G401 (cell line): ENCODE measurements at regions not wholly inside any gene's neighbourhood (a gene's known extent, or its start where the extent isn't known, plus 50 kb on each side); places are given as distances from the start of the nearest gene placed in this dataset.

Experiments
- DNase-seq: peaks from one replicate; pipeline ENCODE4 v3.0.0-alpha.2; 2015; ENCODE audit warnings: low spot score
- in situ Hi-C: cut with HindIII; loops from 2 replicates; pipeline ENCODE4 v1.10.0; 2016; ENCODE audit warnings: low sequenced_read_pairs, mixed read lengths

GRCh38 chr6:22666586-22666985 is 97.2 kb downstream of the HDGFL1 start:
- in situ Hi-C loops, result no loop called here
- no peak for DNase-seq

GRCh38 chr6:22667855-22668254 is 98.5 kb downstream of the HDGFL1 start:
- no peak for DNase-seq
- in situ Hi-C loops, result no loop called here

DNA sequence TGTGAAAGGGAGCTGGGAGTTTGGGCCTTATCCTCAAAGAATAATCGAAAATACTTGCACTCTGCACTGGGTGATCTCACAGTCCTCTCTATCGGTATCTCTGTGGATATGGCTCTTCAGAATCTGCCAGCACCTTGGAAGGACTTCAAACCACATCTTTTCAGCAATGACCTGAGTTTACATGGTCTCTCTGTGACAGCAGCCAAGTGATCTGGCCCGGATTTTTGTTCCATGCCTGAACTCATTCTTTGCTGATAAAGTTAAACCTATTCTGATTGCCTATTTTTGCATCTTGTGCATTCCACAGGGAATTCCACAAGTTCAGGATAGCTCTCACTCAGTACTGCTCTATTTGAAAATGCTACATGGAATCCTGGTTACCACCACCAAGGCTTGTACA is 98.9 kb downstream of the HDGFL1 start:
- in situ Hi-C loops, result no loop called here
- DNase-seq, result no peak

DNA sequence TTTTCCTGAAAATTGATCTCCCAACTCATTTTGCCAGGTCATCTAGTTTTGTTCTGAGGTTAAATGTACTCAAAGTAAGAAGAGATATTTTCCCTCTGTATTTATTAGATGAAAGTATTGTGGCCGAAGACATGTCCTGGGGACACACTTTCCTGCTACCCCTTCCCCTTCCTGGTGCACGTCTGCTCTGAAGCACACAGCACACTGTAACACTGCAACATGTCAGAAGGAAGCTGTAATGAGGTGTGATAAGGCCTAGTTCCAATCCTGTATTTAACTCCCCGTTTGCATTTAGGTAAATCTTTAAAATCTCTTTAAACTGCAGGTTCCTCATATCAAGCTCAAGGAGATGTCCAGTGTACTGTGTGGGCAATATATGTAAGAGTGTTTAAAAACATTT is 99.4 kb downstream of the HDGFL1 start:
- DNase-seq, result no peak
- in situ Hi-C loops, result no loop called here

DNA sequence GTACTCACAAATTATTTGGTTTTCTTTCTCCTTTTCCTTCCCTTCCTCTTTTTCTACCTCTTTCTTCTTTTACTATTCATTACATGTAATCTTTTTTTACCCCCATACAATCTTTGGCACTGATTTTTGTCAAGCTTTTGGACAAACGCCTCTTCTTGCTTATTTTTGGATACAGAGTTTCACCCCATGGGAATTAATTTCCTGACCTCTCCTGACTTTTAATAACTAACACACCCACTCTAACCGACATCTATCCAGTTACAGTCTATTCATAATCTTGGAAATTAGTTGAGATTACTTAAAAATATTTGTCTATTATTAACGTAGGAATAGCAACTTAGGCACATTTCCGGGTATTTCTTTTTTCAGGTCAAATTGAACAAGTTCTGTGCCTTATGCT is 101.2 kb downstream of the HDGFL1 start:
- DNase-seq, result no peak
- in situ Hi-C loops, result no loop called here

- no peak for DNase-seq
- in situ Hi-C loops, result no loop called here
Measured at GRCh38 chr6:22673474-22673873, 104.1 kb downstream of the HDGFL1 start.

GRCh38 chr6:22680950-22681349 is 111.6 kb downstream of the HDGFL1 start:
- in situ Hi-C loops, result no loop called here
- no peak for DNase-seq

GRCh38 chr6:22681761-22682160 is 112.4 kb downstream of the HDGFL1 start:
- in situ Hi-C loops, result no loop called here
- DNase-seq, result no peak

GRCh38 chr6:22682979-22683378 is 113.6 kb downstream of the HDGFL1 start:
- DNase-seq, result no peak
- in situ Hi-C loops, result no loop called here

DNA sequence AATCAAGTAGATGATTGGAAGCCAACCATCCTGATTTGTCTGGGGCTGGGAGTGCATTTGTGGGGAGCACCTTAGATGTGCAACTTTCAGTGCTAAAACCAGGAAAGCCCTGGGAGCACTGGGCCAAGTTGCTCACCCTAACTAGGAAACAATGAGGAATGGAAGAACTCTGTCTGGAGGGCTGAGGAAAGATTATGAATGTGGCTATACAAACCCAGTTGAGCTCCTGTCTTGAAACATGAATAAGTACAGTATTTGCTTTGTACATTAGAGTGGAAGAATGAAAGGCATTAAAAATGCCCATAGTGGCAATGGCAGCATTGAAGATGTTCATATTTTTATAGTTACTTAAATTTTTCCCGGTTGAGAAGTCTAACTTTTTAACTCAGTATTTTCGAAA is 121.1 kb downstream of the HDGFL1 start:
- in situ Hi-C loops, result no loop called here
- DNase-seq, result no peak

GRCh38 chr6:22694092-22694724 is 124.8 kb downstream of the HDGFL1 start:
- in situ Hi-C loops, result no loop called here
- DNase-seq, result no peak

DNA sequence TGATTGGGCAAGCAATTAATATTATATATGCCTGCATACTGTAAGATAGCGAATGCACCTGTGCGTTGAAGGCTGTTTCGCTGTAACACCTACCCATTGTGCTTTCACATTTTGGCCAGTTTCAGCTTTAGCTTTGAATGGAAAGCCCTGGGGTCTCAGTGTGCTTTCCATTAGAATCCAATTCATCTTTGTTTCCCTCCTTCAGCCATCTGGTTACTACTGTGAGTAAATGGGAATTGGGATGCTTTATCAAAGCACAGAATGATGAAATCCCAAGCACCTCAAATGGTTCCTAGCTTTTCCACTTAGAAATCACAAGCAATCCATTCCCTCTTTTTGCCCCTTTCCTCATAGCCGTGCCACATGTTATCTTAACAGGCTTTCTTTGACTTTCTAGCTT is 127.1 kb downstream of the HDGFL1 start:
- in situ Hi-C loops, result no loop called here
- DNase-seq, result no peak

- in situ Hi-C loops, result no loop called here
Measured at GRCh38 chr6:22697306-22697705, 127.9 kb downstream of the HDGFL1 start.

DNA sequence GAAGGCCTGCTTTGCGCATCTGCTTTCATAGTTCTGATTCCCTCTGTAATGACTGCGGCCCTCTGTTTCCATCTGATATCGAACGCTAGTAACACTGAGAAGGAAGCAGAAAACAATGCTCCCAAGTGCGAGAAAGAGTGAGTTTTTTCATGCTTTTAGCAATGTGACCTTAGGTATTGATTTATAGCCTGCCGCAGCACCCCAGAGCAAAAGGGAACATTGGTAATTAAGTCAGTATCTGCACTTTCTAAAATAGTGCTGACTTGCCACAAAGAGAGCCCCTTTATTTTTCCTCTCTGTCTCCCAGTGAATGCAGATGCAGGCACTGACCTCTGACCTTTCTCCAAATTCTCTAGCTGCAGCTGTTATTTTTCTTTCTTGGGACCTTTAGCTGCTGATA is 129.8 kb downstream of the HDGFL1 start:
- in situ Hi-C loops, result no loop called here
- DNase-seq, result no peak

More at GRCh38 chr6:22697306-22697705, 127.9 kb downstream of the HDGFL1 start:
- DNase-seq, result no peak

- no peak for DNase-seq
- in situ Hi-C loops, result no loop called here
Measured at GRCh38 chr6:22706651-22707050, 137.3 kb downstream of the HDGFL1 start.

DNA sequence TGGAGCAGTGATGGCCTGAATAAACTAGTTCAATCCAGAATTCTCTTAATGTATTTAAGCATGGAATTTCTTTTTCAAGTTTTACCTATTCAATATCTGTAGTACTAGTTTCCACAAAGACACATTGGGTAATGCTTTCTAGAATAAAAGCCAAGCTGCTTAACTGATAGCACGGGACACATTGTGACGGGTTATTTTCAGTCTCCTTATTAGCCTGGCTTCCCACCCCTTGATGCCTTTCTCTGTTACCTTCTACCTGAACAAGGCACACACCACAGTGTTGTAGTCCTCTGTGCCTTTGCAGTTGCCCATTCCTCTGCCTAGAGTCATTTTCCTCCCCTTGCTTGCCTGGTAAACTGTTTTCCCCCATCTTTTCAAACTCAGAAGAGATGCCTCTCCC is 139.1 kb downstream of the HDGFL1 start:
- in situ Hi-C loops, result no loop called here

GRCh38 chr6:22709803-22710202 is 140.4 kb downstream of the HDGFL1 start:
- DNase-seq, result no peak
- in situ Hi-C loops, result no loop called here

More for the DNA sequence above, 139.1 kb downstream of the HDGFL1 start:
- no peak for DNase-seq

- no peak for DNase-seq
- in situ Hi-C loops, result no loop called here
Measured at GRCh38 chr6:22716721-22717120, 147.4 kb downstream of the HDGFL1 start.

- in situ Hi-C loops, result no loop called here
- no peak for DNase-seq
Measured at GRCh38 chr6:22717915-22718314, 148.5 kb downstream of the HDGFL1 start.

GRCh38 chr6:22722913-22723312 is 153.5 kb downstream of the HDGFL1 start:
- in situ Hi-C loops, result no loop called here
- DNase-seq, result no peak

- no peak for DNase-seq
Measured at GRCh38 chr6:22726966-22727365, 157.6 kb downstream of the HDGFL1 start.

GRCh38 chr6:22727710-22728109 is 158.3 kb downstream of the HDGFL1 start:
- no peak for DNase-seq
- in situ Hi-C loops, result no loop called here

More at GRCh38 chr6:22726966-22727365, 157.6 kb downstream of the HDGFL1 start:
- in situ Hi-C loops, result no loop called here
